HCT116 (cell line): ENCODE measurements at regions not wholly inside any gene's neighbourhood (a gene's known extent, or its start where the extent isn't known, plus 50 kb on each side); places are given as distances from the start of the nearest gene placed in this dataset.

Source experiments
- ATAC-seq: fragments of 200-7000 bp; cut with Tn5 transposase; 2 replicates; pipeline ENCODE4 v1.9.1; 2020; ENCODE audit warnings: mild to moderate bottlenecking, moderate library complexity
- BruUV-seq: library from RNA; stranded (reverse); fragments of 400-500 nt; replicated peaks from 2 replicates; lab custom pipeline; 2021; lab: Mats Ljungman, UMichigan
- CTCF ChIA-PET: fragments of 300-600 bp; sonication (Branson Sonifier 250); formaldehyde crosslinking; loops from one replicate; lab custom pipeline; 2021; ENCODE audit warnings: antibody characterized with exemption; lab: Charles Lee
- POLR2A ChIA-PET: fragments of 300-600, 350-600 bp; sonication (Branson Sonifier 250); formaldehyde crosslinking; loops from one replicate; lab custom pipeline; 2021; ENCODE audit warnings: antibody characterized with exemption; lab: Charles Lee
- RAD21 ChIA-PET, 2 experiments: fragments of 300-600 bp; sonication (Branson Sonifier 250); formaldehyde crosslinking; loops; one replicate each; lab custom pipeline; 2023; ENCODE audit warnings: low total read pairs in 2 of 2; ENCODE audit not compliant: uncharacterized antibody in 2 of 2, unreplicated experiment in 2 of 2, low non-redundant PET in 1 of 2; lab: Charles Lee
- DNase-seq: peaks from one replicate; pipeline ENCODE4 v3.0.0-alpha.2; 2010; ENCODE audit warnings: low read depth, low spot score
- H2AFZ ChIP-seq: fragments of 200-600 bp; shearing (Covaris generic), sonication (generic); 2 replicates; pipeline ENCODE4 v1.6.1; 2017; ENCODE audit warnings: low read depth, mixed run types, mixed read lengths, antibody characterized with exemption, low read length; ENCODE audit not compliant: poor library complexity, severe bottlenecking
- H3K27ac ChIP-seq: 2 replicates; pipeline ENCODE4 v1.5.1; 2012; ENCODE audit warnings: low read depth, low read length
- H3K27me3 ChIP-seq: fragments of 200-600 bp; sonication (generic); 2 replicates; pipeline ENCODE4 v1.6.1; 2016; ENCODE audit warnings: mixed run types, low read length, mixed read lengths; ENCODE audit not compliant: insufficient read depth
- H3K36me3 ChIP-seq, 2 experiments: fragments of 200-500 bp in 1 of 2; fragments of 200-600 bp in 1 of 2; sonication (Bioruptor generic) in 1 of 2; sonication (generic) in 1 of 2; 2 replicates each; pipeline versions ENCODE4 v1.5.1 to v1.6.1; 2014 to 2016; ENCODE audit warnings: low read length in 2 of 2, inconsistent platforms in 1 of 2, mixed read lengths in 1 of 2, mixed run types in 1 of 2; ENCODE audit not compliant: insufficient read depth in 2 of 2, control insufficient read depth in 1 of 2
- H3K4me1 ChIP-seq, 2 experiments: fragments of 200-600 bp in 1 of 2; sonication (generic) in 1 of 2; 2 replicates each; pipeline versions ENCODE4 v1.5.1 to v1.6.1; 2012 to 2017; ENCODE audit warnings: low read length in 2 of 2, inconsistent platforms in 1 of 2, mild to moderate bottlenecking in 1 of 2, mixed read lengths in 1 of 2, mixed run types in 1 of 2, moderate library complexity in 1 of 2; ENCODE audit not compliant: insufficient read depth in 2 of 2, control insufficient read depth in 1 of 2
- H3K4me2 ChIP-seq: fragments of 200-600 bp; sonication (generic); 2 replicates; pipeline ENCODE4 v1.6.1; 2017; ENCODE audit warnings: mixed run types, low read length, mixed read lengths
- H3K4me3 ChIP-seq, 2 experiments: fragments of 200-600 bp in 1 of 2; sonication (generic) in 1 of 2; replicated peaks in 1 of 2; 2 replicates each; pipeline ENCODE4 v1.5.1; 2011 to 2016; ENCODE audit warnings: low read length in 2 of 2, control low read depth in 1 of 2, low read depth in 1 of 2, mild to moderate bottlenecking in 1 of 2, mixed read lengths in 1 of 2, mixed run types in 1 of 2
- H3K79me2 ChIP-seq: fragments of 200-600 bp; sonication (generic); 2 replicates; pipeline ENCODE4 v1.6.1; 2017; ENCODE audit warnings: mild to moderate bottlenecking, mixed run types, low read length, moderate library complexity, mixed read lengths; ENCODE audit not compliant: insufficient read depth
- H3K9ac ChIP-seq: fragments of 200-600 bp; sonication (generic); 2 replicates; pipeline ENCODE4 v1.6.1; 2016; ENCODE audit warnings: low read length, mixed read lengths
- H3K9me2 ChIP-seq: fragments of 200-600 bp; sonication (generic), shearing (Covaris generic); 2 replicates; pipeline ENCODE4 v1.6.1; 2017; ENCODE audit warnings: mixed run types, mild to moderate bottlenecking, moderate library complexity; ENCODE audit not compliant: insufficient read depth
- H3K9me3 ChIP-seq, 2 experiments: fragments of 200-500 bp in 1 of 2; fragments of 200-600 bp in 1 of 2; sonication (Bioruptor generic) in 1 of 2; sonication (generic) in 1 of 2; 2 replicates each; pipeline ENCODE4 v1.6.1; 2014 to 2017; ENCODE audit warnings: low read length in 2 of 2, mixed read lengths in 2 of 2, inconsistent platforms in 1 of 2, low read depth in 1 of 2, mild to moderate bottlenecking in 1 of 2, mixed run types in 1 of 2, moderate library complexity in 1 of 2; ENCODE audit not compliant: control insufficient read depth in 1 of 2, insufficient read depth in 1 of 2
- H4K20me1 ChIP-seq: fragments of 200-600 bp; sonication (generic), shearing (Covaris generic); 2 replicates; pipeline ENCODE4 v1.6.1; 2017; ENCODE audit warnings: mixed run types, mild to moderate bottlenecking, moderate library complexity; ENCODE audit not compliant: insufficient read depth
- CBX3 ChIP-seq: IDR thresholded peaks from 2 replicates; pipeline ENCODE4 v1.6.1; 2012; ENCODE audit warnings: low read depth
- CEBPB ChIP-seq: IDR thresholded peaks from 2 replicates; pipeline ENCODE4 v1.6.1; 2012; ENCODE audit warnings: low read depth
- ELF1 ChIP-seq: IDR thresholded peaks from 2 replicates; pipeline ENCODE4 v1.6.1; 2012; ENCODE audit warnings: low read depth, borderline replicate concordance
- EZH2phosphoT487 ChIP-seq: fragments of 200-600 bp; IDR thresholded peaks from 2 replicates; pipeline ENCODE4 v1.6.1; 2018; ENCODE audit warnings: antibody characterized with exemption, borderline replicate concordance
- JUND ChIP-seq: IDR thresholded peaks from 2 replicates; pipeline ENCODE4 v1.6.1; 2012
- POLR2A ChIP-seq: IDR thresholded peaks from 2 replicates; pipeline ENCODE4 v1.7.0; 2011; ENCODE audit warnings: borderline replicate concordance; ENCODE audit not compliant: insufficient read depth, insufficient read length; ENCODE audit errors: extremely low read depth
- POLR2AphosphoS5 ChIP-seq: IDR thresholded peaks from 2 replicates; pipeline ENCODE4 v1.6.1; 2011; ENCODE audit warnings: mild to moderate bottlenecking, low read depth, low read length, moderate library complexity
- SIN3A ChIP-seq: IDR thresholded peaks from 2 replicates; pipeline ENCODE4 v1.6.1; 2012; ENCODE audit warnings: low read depth
- SP1 ChIP-seq: IDR thresholded peaks from 2 replicates; pipeline ENCODE4 v1.6.1; 2012; ENCODE audit warnings: low read depth
- SRF ChIP-seq: IDR thresholded peaks from 2 replicates; pipeline ENCODE4 v1.6.1; 2012; ENCODE audit warnings: low read depth
- TCF7L2 ChIP-seq: IDR thresholded peaks from 2 replicates; pipeline ENCODE4 v1.7.0; 2011; ENCODE audit warnings: borderline replicate concordance, inconsistent platforms; ENCODE audit not compliant: insufficient read depth, insufficient read length; ENCODE audit errors: extremely low read depth
- YY1 ChIP-seq: IDR thresholded peaks from 2 replicates; pipeline ENCODE4 v1.6.1; 2011; ENCODE audit warnings: low read length, low read depth, moderate library complexity, mild to moderate bottlenecking; ENCODE audit not compliant: insufficient replicate concordance; ENCODE audit errors: extremely low read depth
- ZNF274 ChIP-seq: fragments of 200-500 bp; sonication (Bioruptor generic); IDR thresholded peaks from 2 replicates; pipeline ENCODE4 v1.6.1; 2014; ENCODE audit warnings: mild to moderate bottlenecking, low read depth, low read length, inconsistent platforms
- intact Hi-C: fragments of 100-400 bp; cut with micrococcal nuclease; formaldehyde crosslinking; loops from 2 replicates; pipeline ENCODE4 v1.10.0; 2022
- TF ChIP-seq, protein P1 (sequence below): IDR thresholded peaks from 2 replicates; pipeline ENCODE4 v1.6.1; 2012
- TF ChIP-seq, protein P2 (sequence below), 3 experiments: fragments of 200-600 bp in 1 of 3; sonication (generic) in 1 of 3; IDR thresholded peaks in 2 of 3; conservative IDR thresholded peaks in 1 of 3; 2 replicates each; pipeline ENCODE4 v1.5.1; 2012 to 2017; ENCODE audit warnings: low read depth in 2 of 3, low read length in 2 of 3, antibody characterized with exemption in 1 of 3, borderline replicate concordance in 1 of 3, control low read depth in 1 of 3, mild to moderate bottlenecking in 1 of 3, mixed read lengths in 1 of 3, mixed run types in 1 of 3, moderate library complexity in 1 of 3; ENCODE audit not compliant: insufficient read depth in 1 of 3
- TF ChIP-seq, protein P3 (sequence below): IDR thresholded peaks from 2 replicates; pipeline ENCODE4 v1.6.1; 2011; ENCODE audit warnings: mild to moderate bottlenecking, low read length, moderate library complexity; ENCODE audit not compliant: insufficient replicate concordance; ENCODE audit errors: extremely low read depth
- TF ChIP-seq, protein P4 (sequence below): IDR thresholded peaks from 2 replicates; pipeline ENCODE4 v1.6.1; 2012

DNA sequence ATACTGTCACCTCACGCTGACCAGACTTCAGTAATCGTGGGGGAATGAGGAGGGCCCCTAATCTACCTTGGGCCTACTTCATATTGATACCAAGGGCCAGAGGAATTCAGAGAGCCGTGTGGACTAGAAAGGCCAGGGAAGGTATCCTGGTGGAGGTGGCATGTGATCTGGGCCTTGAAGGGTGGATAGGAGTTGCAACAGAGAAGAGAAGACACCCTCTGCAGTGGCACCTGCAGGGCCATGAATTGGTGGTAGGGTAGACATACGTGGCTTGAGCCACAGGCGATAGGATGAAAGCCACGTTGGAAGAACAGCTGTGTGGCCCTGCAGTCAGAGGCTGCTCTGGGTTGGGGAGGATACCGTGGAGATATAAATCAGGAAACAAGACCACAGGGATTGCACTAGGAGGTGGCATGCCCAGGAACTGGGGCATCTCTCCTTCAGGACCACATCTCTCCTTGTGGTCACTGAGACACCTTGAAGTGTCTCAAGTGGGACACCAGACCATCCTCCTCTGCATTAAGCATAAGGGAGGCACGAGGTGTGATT is 141.4 kb downstream of the CYP26B1 start:
- no peak overlapping the region for H3K4me2 ChIP-seq
- no peaks in the 10 kb centered on the region for H3K27me3 ChIP-seq
- no peaks in the 10 kb centered on the region for H3K36me3 ChIP-seq
- ATAC-seq = no peak
- TF ChIP-seq, protein P1, sequence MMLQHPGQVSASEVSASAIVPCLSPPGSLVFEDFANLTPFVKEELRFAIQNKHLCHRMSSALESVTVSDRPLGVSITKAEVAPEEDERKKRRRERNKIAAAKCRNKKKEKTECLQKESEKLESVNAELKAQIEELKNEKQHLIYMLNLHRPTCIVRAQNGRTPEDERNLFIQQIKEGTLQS = no peak
- no peak for TF ChIP-seq YY1
- TF ChIP-seq, protein P2, sequence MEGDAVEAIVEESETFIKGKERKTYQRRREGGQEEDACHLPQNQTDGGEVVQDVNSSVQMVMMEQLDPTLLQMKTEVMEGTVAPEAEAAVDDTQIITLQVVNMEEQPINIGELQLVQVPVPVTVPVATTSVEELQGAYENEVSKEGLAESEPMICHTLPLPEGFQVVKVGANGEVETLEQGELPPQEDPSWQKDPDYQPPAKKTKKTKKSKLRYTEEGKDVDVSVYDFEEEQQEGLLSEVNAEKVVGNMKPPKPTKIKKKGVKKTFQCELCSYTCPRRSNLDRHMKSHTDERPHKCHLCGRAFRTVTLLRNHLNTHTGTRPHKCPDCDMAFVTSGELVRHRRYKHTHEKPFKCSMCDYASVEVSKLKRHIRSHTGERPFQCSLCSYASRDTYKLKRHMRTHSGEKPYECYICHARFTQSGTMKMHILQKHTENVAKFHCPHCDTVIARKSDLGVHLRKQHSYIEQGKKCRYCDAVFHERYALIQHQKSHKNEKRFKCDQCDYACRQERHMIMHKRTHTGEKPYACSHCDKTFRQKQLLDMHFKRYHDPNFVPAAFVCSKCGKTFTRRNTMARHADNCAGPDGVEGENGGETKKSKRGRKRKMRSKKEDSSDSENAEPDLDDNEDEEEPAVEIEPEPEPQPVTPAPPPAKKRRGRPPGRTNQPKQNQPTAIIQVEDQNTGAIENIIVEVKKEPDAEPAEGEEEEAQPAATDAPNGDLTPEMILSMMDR (IDR thresholded peaks at IDR 0.05 in 2 of 3, conservative IDR thresholded peaks at IDR 0.05 in 1 of 3; ENCODE audit: borderline replicate concordance in 1 of 3, insufficient read depth in 1 of 3, low read depth in 2 of 3, low read length in 2 of 3) = no peak
- TF ChIP-seq ELF1 = no peak
- no peak for TF ChIP-seq SIN3A
- no peak for TF ChIP-seq ZNF274
- no peak for TF ChIP-seq SRF
- TF ChIP-seq, protein P3, sequence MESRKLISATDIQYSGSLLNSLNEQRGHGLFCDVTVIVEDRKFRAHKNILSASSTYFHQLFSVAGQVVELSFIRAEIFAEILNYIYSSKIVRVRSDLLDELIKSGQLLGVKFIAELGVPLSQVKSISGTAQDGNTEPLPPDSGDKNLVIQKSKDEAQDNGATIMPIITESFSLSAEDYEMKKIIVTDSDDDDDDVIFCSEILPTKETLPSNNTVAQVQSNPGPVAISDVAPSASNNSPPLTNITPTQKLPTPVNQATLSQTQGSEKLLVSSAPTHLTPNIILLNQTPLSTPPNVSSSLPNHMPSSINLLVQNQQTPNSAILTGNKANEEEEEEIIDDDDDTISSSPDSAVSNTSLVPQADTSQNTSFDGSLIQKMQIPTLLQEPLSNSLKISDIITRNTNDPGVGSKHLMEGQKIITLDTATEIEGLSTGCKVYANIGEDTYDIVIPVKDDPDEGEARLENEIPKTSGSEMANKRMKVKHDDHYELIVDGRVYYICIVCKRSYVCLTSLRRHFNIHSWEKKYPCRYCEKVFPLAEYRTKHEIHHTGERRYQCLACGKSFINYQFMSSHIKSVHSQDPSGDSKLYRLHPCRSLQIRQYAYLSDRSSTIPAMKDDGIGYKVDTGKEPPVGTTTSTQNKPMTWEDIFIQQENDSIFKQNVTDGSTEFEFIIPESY = no peak
- TF ChIP-seq TCF7L2 = no peak
- no peak for TF ChIP-seq SP1
- no peak for TF ChIP-seq POLR2AphosphoS5
- TF ChIP-seq CEBPB = no peak
- TF ChIP-seq EZH2phosphoT487 = no peak
- TF ChIP-seq CBX3 = no peak
- TF ChIP-seq POLR2A = no peak
- TF ChIP-seq, protein P4, sequence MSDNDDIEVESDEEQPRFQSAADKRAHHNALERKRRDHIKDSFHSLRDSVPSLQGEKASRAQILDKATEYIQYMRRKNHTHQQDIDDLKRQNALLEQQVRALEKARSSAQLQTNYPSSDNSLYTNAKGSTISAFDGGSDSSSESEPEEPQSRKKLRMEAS = no peak
- TF ChIP-seq JUND = no peak
- TF ChIP-seq, all 23 proteins: peak for 0
- ChIA-PET POLR2A (no interaction called here), RAD21 (no interaction called here), CTCF (no interaction called here)
- Histone ChIP-seq H3K4me1 (peaks cover 0 to 12% of the 10 kb centered on the region in 2 experiments; a peak in 3 of 4 replicates), H3K9me2 (no peaks in the 10 kb centered on the region), H2AFZ (no peak overlapping the region), H3K4me3 (no peak overlapping the region), H3K79me2 (no peaks in the 10 kb centered on the region), H3K9ac (no peak overlapping the region), H4K20me1 (no peaks in the 10 kb centered on the region), H3K27ac (no peak overlapping the region), H3K9me3 (no peaks in the 10 kb centered on the region)
- intact Hi-C loops = no loop called here
- BruUV-seq = no TSS peak
- DNase-seq = no peak
